HG02571 (cell line): ENCODE measurements at regions not wholly inside any gene's neighbourhood (a gene's known extent, or its start where the extent isn't known, plus 50 kb on each side); places are given as distances from the start of the nearest gene placed in this dataset.

ENCODE experiments used
- ATAC-seq: cut with Tn5 transposase; IDR thresholded peaks from one replicate; pipeline ENCODE4 v1.9.1; 2021; ENCODE audit warnings: mild to moderate bottlenecking, moderate library complexity; ENCODE audit not compliant: unreplicated experiment

DNA sequence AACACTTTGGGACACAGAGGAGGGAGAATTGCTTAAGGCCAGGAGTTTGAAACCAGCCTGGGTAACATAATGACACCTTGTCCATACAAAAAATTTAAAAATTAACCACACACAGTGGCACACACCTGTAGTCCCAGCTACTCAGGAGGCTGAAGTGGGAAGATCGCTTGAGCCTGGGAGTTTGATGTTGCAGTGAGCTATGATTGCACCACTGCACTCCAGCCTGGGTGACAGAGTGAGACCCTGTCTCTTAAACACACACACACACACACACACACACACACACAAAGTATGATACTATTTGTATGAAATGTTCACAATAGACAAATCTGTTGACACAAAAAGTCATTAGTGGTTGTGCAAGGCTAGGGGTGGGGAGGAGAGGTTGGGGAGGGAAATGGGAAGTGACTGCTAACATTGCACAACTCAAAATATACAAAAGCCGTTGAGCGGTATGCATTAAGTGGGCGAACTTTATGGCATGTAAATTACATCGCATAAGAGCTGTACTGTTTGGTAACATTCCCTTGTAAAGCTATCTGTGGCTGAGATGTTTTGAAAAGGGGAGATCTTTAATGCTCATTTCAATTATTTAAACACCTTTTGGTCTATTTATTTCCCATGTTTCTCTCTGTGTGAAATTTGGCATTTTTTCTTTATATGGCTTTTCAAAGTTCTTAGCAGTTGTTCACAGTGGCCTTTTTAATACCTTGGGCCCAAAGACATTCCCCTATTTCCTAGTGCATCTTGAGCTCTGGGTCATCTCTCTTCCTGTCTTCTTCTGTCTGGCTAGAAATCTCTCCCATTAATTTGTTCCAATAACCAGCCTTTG is 58.9 kb upstream of the ZNF516 start:
- ATAC-seq: no peak

DNA sequence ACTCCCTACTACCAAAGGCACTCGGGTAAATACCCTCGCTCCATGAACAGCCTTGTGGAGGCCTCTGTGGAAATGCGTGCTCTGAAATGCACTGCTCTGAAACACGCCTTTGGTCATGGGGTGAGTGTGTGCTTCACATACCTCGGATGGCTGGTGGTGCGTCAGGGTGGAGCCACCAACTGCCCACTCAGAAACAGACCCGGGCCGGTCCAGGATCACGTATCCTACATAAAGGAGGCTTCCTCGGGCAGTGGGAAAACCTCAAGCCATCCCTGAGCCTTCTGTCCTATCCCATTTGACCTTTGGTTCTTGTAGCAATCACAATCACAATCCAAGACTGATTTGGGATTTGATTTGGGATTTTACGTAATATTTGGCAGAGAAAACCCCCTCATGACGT is 53.5 kb upstream of the ZNF516 start:
- no peak for ATAC-seq

DNA sequence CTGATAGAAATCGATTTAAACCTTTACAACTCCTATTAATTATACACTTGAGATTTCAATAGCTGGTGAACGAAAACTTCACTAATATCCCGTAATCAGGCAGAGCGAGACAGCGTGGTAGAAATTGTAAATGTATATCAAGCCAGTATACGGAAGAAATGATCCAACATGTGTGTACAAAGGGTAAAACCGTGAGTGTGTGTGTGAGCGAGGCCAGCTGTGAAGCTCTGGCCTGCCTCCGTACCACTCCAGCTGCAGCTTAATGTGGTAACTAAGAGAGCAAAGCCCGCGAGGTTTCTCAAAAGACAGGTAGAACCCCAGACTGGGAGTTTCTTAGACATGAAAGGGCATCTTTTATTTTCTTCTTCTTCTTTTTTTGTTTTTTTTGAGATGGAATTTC is 52.3 kb upstream of the ZNF516 start:
- ATAC-seq: no peak

- ATAC-seq: no peak
Observed at GRCh38 chr18:76546436-76546835, 51.4 kb upstream of the ZNF516 start.

- no peak for ATAC-seq
Observed at GRCh38 chr18:76546088-76546435, 51.0 kb upstream of the ZNF516 start.

GRCh38 chr18:76545433-76546087 is 50.5 kb upstream of the ZNF516 start:
- ATAC-seq: no peak

- no peak for ATAC-seq
Observed at GRCh38 chr18:76544511-76545345, 49.7 kb upstream of the ZNF516 start.
